Subcutaneous abdominal adipose tissue (tissue), 5 donors: ENCODE measurements at regions not wholly inside any gene's neighbourhood (a gene's known extent, or its start where the extent isn't known, plus 50 kb on each side); places are given as distances from the start of the nearest gene placed in this dataset.

Experiments
- H3K27ac ChIP-seq: one replicate; pipeline ENCODE4 v1.7.0; 2013; ENCODE audit warnings: low read depth, mild to moderate bottlenecking, inconsistent platforms, low read length, moderate library complexity
- H3K27me3 ChIP-seq, 5 donors: one replicate each; pipeline ENCODE4 v1.7.0; 2013; ENCODE audit warnings: low read length in 5 of 5, inconsistent platforms in 1 of 5; ENCODE audit not compliant: control insufficient read depth in 5 of 5, insufficient read depth in 4 of 5
- H3K36me3 ChIP-seq, 5 donors: one replicate each; pipeline ENCODE4 v1.7.0; 2013; ENCODE audit warnings: low read length in 5 of 5; ENCODE audit not compliant: control insufficient read depth in 5 of 5, insufficient read depth in 5 of 5
- H3K4me1 ChIP-seq, 5 donors: one replicate each; pipeline ENCODE4 v1.7.0; 2013; ENCODE audit warnings: low read length in 5 of 5, mild to moderate bottlenecking in 3 of 5, moderate library complexity in 1 of 5; ENCODE audit not compliant: control insufficient read depth in 5 of 5, insufficient read depth in 5 of 5
- H3K4me3 ChIP-seq, 5 donors: one replicate each; pipeline ENCODE4 v1.7.0; 2013; ENCODE audit warnings: low read length in 5 of 5, low read depth in 1 of 5
- H3K9ac ChIP-seq, 5 donors: one replicate each; pipeline ENCODE4 v1.7.0; 2013; ENCODE audit warnings: low read length in 5 of 5, mild to moderate bottlenecking in 4 of 5, moderate library complexity in 3 of 5
- H3K9me3 ChIP-seq, 5 donors: one replicate each; pipeline ENCODE4 v1.7.0; 2013; ENCODE audit warnings: low read length in 5 of 5; ENCODE audit not compliant: control insufficient read depth in 5 of 5
- donor health status: healthy.
- donor health status: healthy.
- donor health status: healthy.
- donor health status: healthy.
- donor health status: healthy.

- H3K36me3 ChIP-seq = no peaks in the 10 kb centered on the region
- no peak overlapping the region for H3K27ac ChIP-seq
- no peak overlapping the region for H3K9ac ChIP-seq
- no peaks in the 10 kb centered on the region for H3K9me3 ChIP-seq
- H3K4me3 ChIP-seq = no peak overlapping the region
- H3K4me1 ChIP-seq = peaks cover 0 to 16% (median 3%) of the 10 kb centered on the region in 5 donors
- no peaks in the 10 kb centered on the region for H3K27me3 ChIP-seq
These were observed 73.8 kb upstream of the OSBPL8 start for GRCh38 chr12:76633415-76633814.

- Histone ChIP-seq H3K36me3 (no peaks in the 10 kb centered on the region), H3K4me3 (no peak overlapping the region), H3K9me3 (no peaks in the 10 kb centered on the region), H3K4me1 (peaks cover 0 to 16% (median 3%) of the 10 kb centered on the region in 5 donors), H3K27ac (no peak overlapping the region), H3K27me3 (no peaks in the 10 kb centered on the region), H3K9ac (no peak overlapping the region)
These were observed 74.6 kb upstream of the OSBPL8 start for GRCh38 chr12:76634133-76634532.

GRCh38 chr12:76636121-76636692 lies 76.6 kb upstream of the OSBPL8 start:
- Histone ChIP-seq H3K9me3 (no peaks in the 10 kb centered on the region), H3K27ac (no peak overlapping the region), H3K4me1 (peaks cover 0 to 16% (median 3%) of the 10 kb centered on the region in 5 donors), H3K27me3 (no peaks in the 10 kb centered on the region), H3K4me3 (no peak overlapping the region), H3K36me3 (no peaks in the 10 kb centered on the region), H3K9ac (no peak overlapping the region)

GRCh38 chr12:76637807-76638206 lies 78.2 kb upstream of the OSBPL8 start:
- no peaks in the 10 kb centered on the region for H3K9me3 ChIP-seq
- H3K4me1 ChIP-seq = peaks cover 0 to 9% (median 3%) of the 10 kb centered on the region in 5 donors
- no peak overlapping the region for H3K27ac ChIP-seq
- no peak overlapping the region for H3K4me3 ChIP-seq
- H3K27me3 ChIP-seq = no peaks in the 10 kb centered on the region
- no peaks in the 10 kb centered on the region for H3K36me3 ChIP-seq
- H3K9ac ChIP-seq = no peak overlapping the region

GRCh38 chr12:76639646-76640045 lies 80.1 kb upstream of the OSBPL8 start:
- H3K4me1 ChIP-seq = peaks cover 0 to 5% (median 3%) of the 10 kb centered on the region in 5 donors
- H3K9ac ChIP-seq = no peak overlapping the region
- no peaks in the 10 kb centered on the region for H3K9me3 ChIP-seq
- H3K27ac ChIP-seq = no peak overlapping the region
- H3K27me3 ChIP-seq = no peaks in the 10 kb centered on the region
- no peaks in the 10 kb centered on the region for H3K36me3 ChIP-seq
- H3K4me3 ChIP-seq = no peak overlapping the region

- no peaks in the 10 kb centered on the region for H3K36me3 ChIP-seq
- H3K4me1 ChIP-seq = peaks cover 0 to 5% (median 3%) of the 10 kb centered on the region in 5 donors
- H3K4me3 ChIP-seq = no peak overlapping the region
- no peaks in the 10 kb centered on the region for H3K9me3 ChIP-seq
- H3K27ac ChIP-seq = no peak overlapping the region
- H3K27me3 ChIP-seq = no peaks in the 10 kb centered on the region
- H3K9ac ChIP-seq = no peak overlapping the region
These were observed 81.5 kb upstream of the OSBPL8 start for GRCh38 chr12:76641073-76641472.

- Histone ChIP-seq H3K4me1 (peaks cover 0 to 5% (median 0%) of the 10 kb centered on the region in 5 donors), H3K9me3 (no peaks in the 10 kb centered on the region)
These were observed 82.4 kb upstream of the OSBPL8 start for GRCh38 chr12:76641961-76642360.

GRCh38 chr12:76643438-76643837 lies 83.9 kb upstream of the OSBPL8 start:
- Histone ChIP-seq H3K36me3 (no peaks in the 10 kb centered on the region), H3K9ac (no peak overlapping the region), H3K27me3 (no peaks in the 10 kb centered on the region), H3K9me3 (no peaks in the 10 kb centered on the region), H3K4me3 (no peak overlapping the region), H3K4me1 (peaks cover 0 to 5% (median 0%) of the 10 kb centered on the region in 5 donors), H3K27ac (no peak overlapping the region)

More at GRCh38 chr12:76641961-76642360, 82.4 kb upstream of the OSBPL8 start:
- no peak overlapping the region for H3K4me3 ChIP-seq
- no peak overlapping the region for H3K9ac ChIP-seq
- H3K36me3 ChIP-seq = no peaks in the 10 kb centered on the region
- H3K27ac ChIP-seq = no peak overlapping the region
- no peaks in the 10 kb centered on the region for H3K27me3 ChIP-seq

- Histone ChIP-seq H3K27me3 (no peaks in the 10 kb centered on the region), H3K27ac (no peak overlapping the region), H3K4me1 (peaks cover 0 to 5% (median 0%) of the 10 kb centered on the region in 5 donors), H3K36me3 (no peaks in the 10 kb centered on the region), H3K4me3 (no peak overlapping the region), H3K9ac (no peak overlapping the region), H3K9me3 (no peaks in the 10 kb centered on the region)
These were observed 85.4 kb upstream of the OSBPL8 start for GRCh38 chr12:76644950-76645349.

GRCh38 chr12:76645934-76646333 lies 86.4 kb upstream of the OSBPL8 start:
- Histone ChIP-seq H3K9ac (no peak overlapping the region), H3K27ac (no peak overlapping the region), H3K4me3 (no peak overlapping the region), H3K27me3 (no peaks in the 10 kb centered on the region), H3K36me3 (no peaks in the 10 kb centered on the region), H3K9me3 (no peaks in the 10 kb centered on the region), H3K4me1 (no peaks in the 10 kb centered on the region)
